Keratinocyte (primary cell): ENCODE measurements at regions not wholly inside any gene's neighbourhood (a gene's known extent, or its start where the extent isn't known, plus 50 kb on each side); places are given as distances from the start of the nearest gene placed in this dataset.

ENCODE experiments used
- DNase-seq: peaks from one replicate; pipeline ENCODE4 v3.0.0-alpha.2; 2011; ENCODE audit warnings: low read depth, missing footprints, low spot score
- FAIRE-seq: peaks from 2 replicates; lab custom pipeline; 2011; peaks lifted over from hg19 to GRCh38; lab: Jason Lieb, UNC
- H2AFZ ChIP-seq: 2 replicates; pipeline ENCODE4 v1.6.0; 2012; ENCODE audit warnings: low read length, control low read depth, inconsistent platforms; ENCODE audit not compliant: control insufficient read depth
- H3K27ac ChIP-seq: 2 replicates; pipeline ENCODE4 v1.5.1; 2011; ENCODE audit warnings: low read length; ENCODE audit not compliant: control insufficient read depth, insufficient read depth
- H3K27me3 ChIP-seq: 3 replicates; pipeline ENCODE4 v1.6.0; 2011; ENCODE audit warnings: low read length; ENCODE audit not compliant: control insufficient read depth, insufficient read depth; ENCODE audit errors: extremely low read depth
- H3K36me3 ChIP-seq, 2 experiments: 2 replicates in 1 of 2; 3 replicates in 1 of 2; pipeline ENCODE4 v1.5.1; 2011; ENCODE audit warnings: low read length in 2 of 2, mild to moderate bottlenecking in 1 of 2; ENCODE audit not compliant: control insufficient read depth in 2 of 2, insufficient read depth in 2 of 2; ENCODE audit errors: extremely low read depth in 1 of 2
- H3K4me1 ChIP-seq: 3 replicates; pipeline ENCODE4 v1.5.1; 2011; ENCODE audit warnings: low read length; ENCODE audit not compliant: control insufficient read depth, insufficient read depth; ENCODE audit errors: extremely low read depth
- H3K4me2 ChIP-seq: 3 replicates; pipeline ENCODE4 v1.6.0; 2011; ENCODE audit warnings: low read depth, low read length; ENCODE audit not compliant: control insufficient read depth, insufficient read depth; ENCODE audit errors: extremely low read depth
- H3K4me3 ChIP-seq, 3 experiments: fragments of 200-600 bp in 1 of 3; sonication (generic) in 1 of 3; 2 replicates in 2 of 3; 3 replicates in 1 of 3; pipeline ENCODE4 v1.5.1; 2011 to 2016; ENCODE audit warnings: low read length in 3 of 3, mild to moderate bottlenecking in 3 of 3, control low read depth in 2 of 3, inconsistent platforms in 1 of 3, low read depth in 1 of 3, mixed read lengths in 1 of 3, mixed run types in 1 of 3, moderate library complexity in 1 of 3; ENCODE audit not compliant: control insufficient read depth in 2 of 3, insufficient read depth in 2 of 3; ENCODE audit errors: extremely low read depth in 1 of 3
- H3K79me2 ChIP-seq: 2 replicates; pipeline ENCODE4 v1.6.0; 2012; ENCODE audit warnings: low read length; ENCODE audit not compliant: control insufficient read depth, insufficient read depth
- H3K9ac ChIP-seq: 3 replicates; pipeline ENCODE4 v1.6.0; 2011; ENCODE audit warnings: low read length; ENCODE audit not compliant: control insufficient read depth, insufficient read depth; ENCODE audit errors: extremely low read depth
- H3K9me1 ChIP-seq: 3 replicates; pipeline ENCODE4 v1.6.0; 2011; ENCODE audit warnings: low read length; ENCODE audit not compliant: control insufficient read depth, insufficient read depth; ENCODE audit errors: extremely low read depth
- H3K9me3 ChIP-seq: 2 replicates; pipeline ENCODE4 v1.5.1; 2012; ENCODE audit warnings: low read depth, low read length; ENCODE audit not compliant: control insufficient read depth
- H4K20me1 ChIP-seq: 3 replicates; pipeline ENCODE4 v1.6.0; 2011; ENCODE audit warnings: low read length; ENCODE audit not compliant: control insufficient read depth, insufficient read depth; ENCODE audit errors: extremely low read depth
- EZH2 ChIP-seq: IDR thresholded peaks from one replicate; pipeline ENCODE4 v1.6.1; 2012; ENCODE audit warnings: inconsistent platforms, mild to moderate bottlenecking, low read length, moderate library complexity
- dilution Hi-C: fragments of 300-500 bp; cut with MboI; formaldehyde crosslinking; loops from one replicate; pipeline ENCODE4 v1.7.0; 2020; ENCODE audit warnings: low sequenced_read_pairs; ENCODE audit not compliant: extremely low pct_ligation_motif_present
- TF ChIP-seq, protein P1 (sequence below), 3 experiments: IDR thresholded peaks in 1 of 3; conservative IDR thresholded peaks in 1 of 3; optimal IDR thresholded peaks in 1 of 3; 2 replicates in 2 of 3; 3 replicates in 1 of 3; pipeline versions ENCODE3 to v1.5.1; 2011; ENCODE audit warnings: low read length in 3 of 3, mild to moderate bottlenecking in 3 of 3, moderate library complexity in 2 of 3, control low read depth in 1 of 3, inconsistent platforms in 1 of 3; ENCODE audit not compliant: insufficient read depth in 2 of 3; ENCODE audit errors: extremely low read depth in 1 of 3

DNA sequence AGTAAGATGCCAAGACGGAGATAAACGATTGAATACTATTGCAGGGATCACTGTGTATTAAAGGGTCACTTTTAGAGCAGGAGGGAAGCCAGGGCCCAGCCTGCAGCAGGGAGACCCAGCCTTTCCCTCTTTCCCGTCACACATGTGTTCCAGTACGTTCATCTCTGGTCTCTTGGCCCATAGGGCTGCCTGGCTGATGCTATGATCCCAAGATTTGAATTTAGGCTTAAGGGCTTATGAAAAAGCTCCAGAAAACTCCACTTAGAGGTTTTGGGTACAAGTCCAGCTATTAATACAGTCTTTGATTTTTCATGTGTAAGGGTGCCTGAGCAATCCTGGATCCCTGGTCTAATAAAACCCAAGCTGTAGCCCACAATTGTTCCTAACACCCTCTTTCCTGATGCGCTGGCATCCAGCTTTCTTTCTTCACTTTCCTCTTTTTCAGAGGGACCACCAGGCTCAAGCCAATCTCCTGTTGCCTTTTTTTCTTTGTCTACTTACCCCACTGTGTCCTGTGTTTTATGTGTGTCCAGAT lies 359.6 kb upstream of the USP24 start:
- H3K4me1 ChIP-seq = no peaks in the 10 kb centered on the region
- no peak overlapping the region for H2AFZ ChIP-seq
- no peaks in the 10 kb centered on the region for H3K27me3 ChIP-seq
- DNase-seq = no peak
- no peak overlapping the region for H3K4me3 ChIP-seq
- H3K9ac ChIP-seq = no peak overlapping the region
- no peaks in the 10 kb centered on the region for H3K79me2 ChIP-seq
- dilution Hi-C loops = no loop called here
- FAIRE-seq = no peak
- no peaks in the 10 kb centered on the region for H3K36me3 ChIP-seq
- H3K9me3 ChIP-seq = no peaks in the 10 kb centered on the region
- TF ChIP-seq, protein P1, sequence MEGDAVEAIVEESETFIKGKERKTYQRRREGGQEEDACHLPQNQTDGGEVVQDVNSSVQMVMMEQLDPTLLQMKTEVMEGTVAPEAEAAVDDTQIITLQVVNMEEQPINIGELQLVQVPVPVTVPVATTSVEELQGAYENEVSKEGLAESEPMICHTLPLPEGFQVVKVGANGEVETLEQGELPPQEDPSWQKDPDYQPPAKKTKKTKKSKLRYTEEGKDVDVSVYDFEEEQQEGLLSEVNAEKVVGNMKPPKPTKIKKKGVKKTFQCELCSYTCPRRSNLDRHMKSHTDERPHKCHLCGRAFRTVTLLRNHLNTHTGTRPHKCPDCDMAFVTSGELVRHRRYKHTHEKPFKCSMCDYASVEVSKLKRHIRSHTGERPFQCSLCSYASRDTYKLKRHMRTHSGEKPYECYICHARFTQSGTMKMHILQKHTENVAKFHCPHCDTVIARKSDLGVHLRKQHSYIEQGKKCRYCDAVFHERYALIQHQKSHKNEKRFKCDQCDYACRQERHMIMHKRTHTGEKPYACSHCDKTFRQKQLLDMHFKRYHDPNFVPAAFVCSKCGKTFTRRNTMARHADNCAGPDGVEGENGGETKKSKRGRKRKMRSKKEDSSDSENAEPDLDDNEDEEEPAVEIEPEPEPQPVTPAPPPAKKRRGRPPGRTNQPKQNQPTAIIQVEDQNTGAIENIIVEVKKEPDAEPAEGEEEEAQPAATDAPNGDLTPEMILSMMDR (optimal IDR thresholded peaks at IDR 0.05 in 1 of 3, IDR thresholded peaks at IDR 0.05 in 1 of 3, conservative IDR thresholded peaks at IDR 0.05 in 1 of 3; ENCODE audit: extremely low read depth in 1 of 3, insufficient read depth in 2 of 3, low read length in 3 of 3) = no peak
- TF ChIP-seq EZH2 = no peak
- no peaks in the 10 kb centered on the region for H3K9me1 ChIP-seq
- H4K20me1 ChIP-seq = no peaks in the 10 kb centered on the region
- H3K4me2 ChIP-seq = no peak overlapping the region
- no peak overlapping the region for H3K27ac ChIP-seq

DNA sequence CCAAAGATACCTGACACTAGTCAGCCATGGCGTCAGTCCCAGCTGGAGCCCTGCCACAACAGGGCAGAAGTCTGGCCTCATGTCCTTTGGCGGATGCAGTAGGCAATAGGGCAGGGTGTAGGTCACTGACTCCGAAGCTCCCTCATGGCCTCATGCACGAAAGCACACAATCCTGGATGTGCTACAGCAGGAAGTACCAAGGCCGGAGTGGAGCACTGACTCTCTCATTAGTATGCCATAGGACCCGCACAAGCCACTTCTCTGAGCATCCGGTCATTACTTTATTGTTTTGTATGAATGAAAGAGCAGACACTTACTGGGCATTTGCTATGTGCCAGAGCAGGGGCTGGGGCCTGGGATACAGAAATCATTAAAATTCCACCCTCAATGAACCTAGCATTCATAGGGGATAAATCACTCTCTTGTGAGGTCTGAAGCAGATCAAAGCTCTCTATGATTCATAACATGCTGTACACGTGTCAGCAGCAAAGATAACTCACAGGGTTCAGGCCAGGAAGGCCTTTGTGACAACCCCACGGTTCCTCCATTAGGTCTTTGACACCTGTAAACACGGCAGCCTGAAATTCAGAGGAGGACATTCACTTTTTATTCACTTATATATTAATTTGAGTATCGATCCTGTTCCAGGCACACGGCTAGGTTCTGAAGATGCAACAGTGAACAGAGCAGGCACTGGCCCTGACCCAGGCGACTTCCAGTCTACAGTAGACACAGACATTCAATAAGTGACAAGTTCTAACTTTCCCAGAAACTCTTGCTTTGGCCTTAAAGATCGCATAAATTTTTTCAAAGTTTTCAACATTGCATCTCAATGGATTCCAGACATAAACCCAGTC lies 357.9 kb upstream of the USP24 start:
- H3K4me2 ChIP-seq = no peak overlapping the region
- dilution Hi-C loops = no loop called here
- no peak for FAIRE-seq

More for the DNA sequence above, 357.9 kb upstream of the USP24 start:
- DNase-seq = peak; percentile 13
- H2AFZ ChIP-seq = no peak overlapping the region
- H3K9me1 ChIP-seq = no peaks in the 10 kb centered on the region
- no peaks in the 10 kb centered on the region for H4K20me1 ChIP-seq
- H3K4me1 ChIP-seq = no peaks in the 10 kb centered on the region
- no peaks in the 10 kb centered on the region for H3K9me3 ChIP-seq
- TF ChIP-seq, protein P1 (optimal IDR thresholded peaks at IDR 0.05 in 1 of 3, IDR thresholded peaks at IDR 0.05 in 1 of 3, conservative IDR thresholded peaks at IDR 0.05 in 1 of 3; ENCODE audit: extremely low read depth in 1 of 3, insufficient read depth in 2 of 3, low read length in 3 of 3) = no peak
- no peak for TF ChIP-seq EZH2
- H3K79me2 ChIP-seq = no peaks in the 10 kb centered on the region
- H3K27me3 ChIP-seq = no peaks in the 10 kb centered on the region
- no peak overlapping the region for H3K9ac ChIP-seq
- H3K4me3 ChIP-seq = no peak overlapping the region
- no peaks in the 10 kb centered on the region for H3K36me3 ChIP-seq
- no peak overlapping the region for H3K27ac ChIP-seq
